ENCODE measurements at regions not wholly inside any gene's neighbourhood (a gene's known extent, or its start where the extent isn't known, plus 50 kb on each side); places are given as distances from the start of the nearest gene placed in this dataset.
A peak's percentile ranks its signal among the peaks of the same experiment; 100 is the strongest.

DNA sequence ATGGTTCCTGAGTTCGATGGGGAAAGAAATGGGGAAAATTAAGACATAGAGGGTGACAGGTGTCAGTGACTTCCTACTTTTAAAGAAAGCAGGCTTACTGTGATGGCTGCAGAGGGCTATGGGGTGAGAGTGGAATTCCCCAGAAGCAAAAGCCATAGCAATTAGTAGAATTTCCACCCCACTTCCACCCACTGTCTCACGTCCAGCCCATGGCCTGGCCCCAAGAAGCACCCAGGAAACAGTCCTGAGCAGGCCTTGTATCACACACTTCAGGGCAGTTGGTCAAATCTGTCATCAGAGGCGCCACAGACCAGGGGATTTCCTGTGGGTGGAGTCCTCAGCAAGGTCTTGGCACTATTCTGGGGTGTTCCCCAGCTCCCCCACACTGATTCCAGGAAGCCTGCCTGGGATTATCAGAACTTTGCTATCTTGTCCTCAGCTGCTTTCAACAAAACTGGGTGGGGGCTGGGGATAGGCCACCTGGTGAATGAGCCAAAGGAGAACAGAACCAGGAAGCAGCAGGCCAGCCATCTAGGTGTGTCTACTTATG lies 120.1 kb upstream of the CCND2 start (continued):
- TF ChIP-seq, protein P1, sequence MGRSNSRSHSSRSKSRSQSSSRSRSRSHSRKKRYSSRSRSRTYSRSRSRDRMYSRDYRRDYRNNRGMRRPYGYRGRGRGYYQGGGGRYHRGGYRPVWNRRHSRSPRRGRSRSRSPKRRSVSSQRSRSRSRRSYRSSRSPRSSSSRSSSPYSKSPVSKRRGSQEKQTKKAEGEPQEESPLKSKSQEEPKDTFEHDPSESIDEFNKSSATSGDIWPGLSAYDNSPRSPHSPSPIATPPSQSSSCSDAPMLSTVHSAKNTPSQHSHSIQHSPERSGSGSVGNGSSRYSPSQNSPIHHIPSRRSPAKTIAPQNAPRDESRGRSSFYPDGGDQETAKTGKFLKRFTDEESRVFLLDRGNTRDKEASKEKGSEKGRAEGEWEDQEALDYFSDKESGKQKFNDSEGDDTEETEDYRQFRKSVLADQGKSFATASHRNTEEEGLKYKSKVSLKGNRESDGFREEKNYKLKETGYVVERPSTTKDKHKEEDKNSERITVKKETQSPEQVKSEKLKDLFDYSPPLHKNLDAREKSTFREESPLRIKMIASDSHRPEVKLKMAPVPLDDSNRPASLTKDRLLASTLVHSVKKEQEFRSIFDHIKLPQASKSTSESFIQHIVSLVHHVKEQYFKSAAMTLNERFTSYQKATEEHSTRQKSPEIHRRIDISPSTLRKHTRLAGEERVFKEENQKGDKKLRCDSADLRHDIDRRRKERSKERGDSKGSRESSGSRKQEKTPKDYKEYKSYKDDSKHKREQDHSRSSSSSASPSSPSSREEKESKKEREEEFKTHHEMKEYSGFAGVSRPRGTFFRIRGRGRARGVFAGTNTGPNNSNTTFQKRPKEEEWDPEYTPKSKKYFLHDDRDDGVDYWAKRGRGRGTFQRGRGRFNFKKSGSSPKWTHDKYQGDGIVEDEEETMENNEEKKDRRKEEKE (IDR thresholded peaks at IDR 0.05): no peak
- TF ChIP-seq, protein P2, sequence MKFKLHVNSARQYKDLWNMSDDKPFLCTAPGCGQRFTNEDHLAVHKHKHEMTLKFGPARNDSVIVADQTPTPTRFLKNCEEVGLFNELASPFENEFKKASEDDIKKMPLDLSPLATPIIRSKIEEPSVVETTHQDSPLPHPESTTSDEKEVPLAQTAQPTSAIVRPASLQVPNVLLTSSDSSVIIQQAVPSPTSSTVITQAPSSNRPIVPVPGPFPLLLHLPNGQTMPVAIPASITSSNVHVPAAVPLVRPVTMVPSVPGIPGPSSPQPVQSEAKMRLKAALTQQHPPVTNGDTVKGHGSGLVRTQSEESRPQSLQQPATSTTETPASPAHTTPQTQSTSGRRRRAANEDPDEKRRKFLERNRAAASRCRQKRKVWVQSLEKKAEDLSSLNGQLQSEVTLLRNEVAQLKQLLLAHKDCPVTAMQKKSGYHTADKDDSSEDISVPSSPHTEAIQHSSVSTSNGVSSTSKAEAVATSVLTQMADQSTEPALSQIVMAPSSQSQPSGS (IDR thresholded peaks at IDR 0.05; ENCODE audit: low read length): peak; percentile 66; the same call in 1 of the 2 replicates
- TF ChIP-seq, protein P3, sequence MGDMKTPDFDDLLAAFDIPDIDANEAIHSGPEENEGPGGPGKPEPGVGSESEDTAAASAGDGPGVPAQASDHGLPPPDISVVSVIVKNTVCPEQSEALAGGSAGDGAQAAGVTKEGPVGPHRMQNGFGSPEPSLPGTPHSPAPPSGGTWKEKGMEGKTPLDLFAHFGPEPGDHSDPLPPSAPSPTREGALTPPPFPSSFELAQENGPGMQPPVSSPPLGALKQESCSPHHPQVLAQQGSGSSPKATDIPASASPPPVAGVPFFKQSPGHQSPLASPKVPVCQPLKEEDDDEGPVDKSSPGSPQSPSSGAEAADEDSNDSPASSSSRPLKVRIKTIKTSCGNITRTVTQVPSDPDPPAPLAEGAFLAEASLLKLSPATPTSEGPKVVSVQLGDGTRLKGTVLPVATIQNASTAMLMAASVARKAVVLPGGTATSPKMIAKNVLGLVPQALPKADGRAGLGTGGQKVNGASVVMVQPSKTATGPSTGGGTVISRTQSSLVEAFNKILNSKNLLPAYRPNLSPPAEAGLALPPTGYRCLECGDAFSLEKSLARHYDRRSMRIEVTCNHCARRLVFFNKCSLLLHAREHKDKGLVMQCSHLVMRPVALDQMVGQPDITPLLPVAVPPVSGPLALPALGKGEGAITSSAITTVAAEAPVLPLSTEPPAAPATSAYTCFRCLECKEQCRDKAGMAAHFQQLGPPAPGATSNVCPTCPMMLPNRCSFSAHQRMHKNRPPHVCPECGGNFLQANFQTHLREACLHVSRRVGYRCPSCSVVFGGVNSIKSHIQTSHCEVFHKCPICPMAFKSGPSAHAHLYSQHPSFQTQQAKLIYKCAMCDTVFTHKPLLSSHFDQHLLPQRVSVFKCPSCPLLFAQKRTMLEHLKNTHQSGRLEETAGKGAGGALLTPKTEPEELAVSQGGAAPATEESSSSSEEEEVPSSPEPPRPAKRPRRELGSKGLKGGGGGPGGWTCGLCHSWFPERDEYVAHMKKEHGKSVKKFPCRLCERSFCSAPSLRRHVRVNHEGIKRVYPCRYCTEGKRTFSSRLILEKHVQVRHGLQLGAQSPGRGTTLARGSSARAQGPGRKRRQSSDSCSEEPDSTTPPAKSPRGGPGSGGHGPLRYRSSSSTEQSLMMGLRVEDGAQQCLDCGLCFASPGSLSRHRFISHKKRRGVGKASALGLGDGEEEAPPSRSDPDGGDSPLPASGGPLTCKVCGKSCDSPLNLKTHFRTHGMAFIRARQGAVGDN (IDR thresholded peaks at IDR 0.05): peak; percentile 92
- TF ChIP-seq CHD4 (IDR thresholded peaks at IDR 0.05): no peak
- no peak for TF ChIP-seq SUZ12 (IDR thresholded peaks at IDR 0.05; ENCODE audit: unreplicated experiment)
- TF ChIP-seq FOXK2 (IDR thresholded peaks at IDR 0.05): no peak
- TF ChIP-seq, protein P4, sequence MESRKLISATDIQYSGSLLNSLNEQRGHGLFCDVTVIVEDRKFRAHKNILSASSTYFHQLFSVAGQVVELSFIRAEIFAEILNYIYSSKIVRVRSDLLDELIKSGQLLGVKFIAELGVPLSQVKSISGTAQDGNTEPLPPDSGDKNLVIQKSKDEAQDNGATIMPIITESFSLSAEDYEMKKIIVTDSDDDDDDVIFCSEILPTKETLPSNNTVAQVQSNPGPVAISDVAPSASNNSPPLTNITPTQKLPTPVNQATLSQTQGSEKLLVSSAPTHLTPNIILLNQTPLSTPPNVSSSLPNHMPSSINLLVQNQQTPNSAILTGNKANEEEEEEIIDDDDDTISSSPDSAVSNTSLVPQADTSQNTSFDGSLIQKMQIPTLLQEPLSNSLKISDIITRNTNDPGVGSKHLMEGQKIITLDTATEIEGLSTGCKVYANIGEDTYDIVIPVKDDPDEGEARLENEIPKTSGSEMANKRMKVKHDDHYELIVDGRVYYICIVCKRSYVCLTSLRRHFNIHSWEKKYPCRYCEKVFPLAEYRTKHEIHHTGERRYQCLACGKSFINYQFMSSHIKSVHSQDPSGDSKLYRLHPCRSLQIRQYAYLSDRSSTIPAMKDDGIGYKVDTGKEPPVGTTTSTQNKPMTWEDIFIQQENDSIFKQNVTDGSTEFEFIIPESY (IDR thresholded peaks at IDR 0.05): no peak
- TF ChIP-seq TARDBP (IDR thresholded peaks at IDR 0.05; ENCODE audit: borderline replicate concordance): no peak
- TF ChIP-seq MEF2B (IDR thresholded peaks at IDR 0.05; ENCODE audit: partially characterized antibody, poor library complexity, severe bottlenecking): peak; percentile 63
- peak; percentile 97 for TF ChIP-seq IKZF1 (conservative IDR thresholded peaks at IDR 0.05)
- peak; percentile 67 for TF ChIP-seq POLR2A (IDR thresholded peaks at IDR 0.05; ENCODE audit: low read depth, low read length)
- no peak for TF ChIP-seq HDGF (IDR thresholded peaks at IDR 0.05)
- peak; percentile 78 for TF ChIP-seq NR2F1 (conservative IDR thresholded peaks at IDR 0.05)
- TF ChIP-seq KAT2A (conservative IDR thresholded peaks at IDR 0.05; ENCODE audit: control insufficient read depth, low read depth, low read length): no peak
- TF ChIP-seq ATF7 (IDR thresholded peaks at IDR 0.05; ENCODE audit: low read depth): peak; percentile 83
- peak; percentile 78 for TF ChIP-seq NFIC (IDR thresholded peaks at IDR 0.05; ENCODE audit: low read depth, low read length)
- no peak for TF ChIP-seq SUPT20H (IDR thresholded peaks at IDR 0.05; ENCODE audit: borderline replicate concordance, control insufficient read depth, low read depth, low read length)
- TF ChIP-seq HDAC2 (IDR thresholded peaks at IDR 0.05): no peak
- TF ChIP-seq CREM (IDR thresholded peaks at IDR 0.05; ENCODE audit: low read depth): peak; percentile 78
- TF ChIP-seq POLR2AphosphoS5 (IDR thresholded peaks at IDR 0.05; ENCODE audit: low read length): peak; percentile 58; the same call in 1 of the 2 replicates
